Ovary (tissue), 7 donors: ENCODE measurements at regions not wholly inside any gene's neighbourhood (a gene's known extent, or its start where the extent isn't known, plus 50 kb on each side); places are given as distances from the start of the nearest gene placed in this dataset.
"Not testable (repeated sequence)": the region's sequence is repeated elsewhere in the genome, so short reads cannot be mapped to it uniquely, and the experiment has no call there.

Experiments
- DNase-seq, 5 donors: peaks; one replicate each; pipeline ENCODE4 v3.0.0-alpha.2; 2019 to 2020
- H3K27ac ChIP-seq, 2 donors: fragments of 200-600 bp; one replicate each; pipeline versions ENCODE4 v1.5.1 to v1.8.0; 2019 to 2022
- H3K27me3 ChIP-seq: fragments of 200-600 bp; one replicate; pipeline ENCODE4 v1.8.0; 2022
- H3K36me3 ChIP-seq: fragments of 200-600 bp; sonication (generic); one replicate; pipeline ENCODE4 v1.5.1; 2019
- H3K4me1 ChIP-seq: one replicate; pipeline ENCODE4 v1.8.1; 2013; ENCODE audit warnings: mild to moderate bottlenecking, moderate library complexity; ENCODE audit not compliant: insufficient read depth
- H3K4me3 ChIP-seq: fragments of 200-600 bp; sonication (generic); one replicate; pipeline ENCODE4 v1.5.1; 2017
- H3K9me3 ChIP-seq, 2 donors: fragments of 200-600 bp in 1 of 2; sonication (generic) in 1 of 2; one replicate each; pipeline versions ENCODE4 v1.5.1 to v1.8.1; 2013 to 2019; ENCODE audit warnings: mild to moderate bottlenecking in 1 of 2, moderate library complexity in 1 of 2
- CTCF ChIP-seq, 3 donors: fragments of 450-650 bp in 2 of 3; fragments of 200-600 bp in 1 of 3; IDR thresholded peaks; one replicate each; pipeline versions ENCODE4 v1.5.1 to v1.8.0; 2016 to 2022; ENCODE audit warnings: antibody characterized with exemption in 3 of 3, mild to moderate bottlenecking in 1 of 3
- EP300 ChIP-seq: sonication (generic); formaldehyde crosslinking; IDR thresholded peaks from one replicate; pipeline ENCODE4 v1.6.1; 2017; ENCODE audit warnings: antibody characterized with exemption
- POLR2A ChIP-seq: fragments of 450-650 bp; IDR thresholded peaks from one replicate; pipeline ENCODE4 v1.6.1; 2017; ENCODE audit warnings: antibody characterized with exemption, mild to moderate bottlenecking, moderate library complexity
- WGBS, 3 donors: extraction: QIAGEN DNeasy Blood & Tissue Kit in 1 of 3; methylation state at CpG; one replicate each; pipeline versions ENCODE4 v1.1.5 to v1.1.7; 2013 to 2017; 5-methylcytosine and 5-hydroxymethylcytosine counted together
- intact Hi-C, 4 donors: fragments of 100-400 bp; cut with DNase I; formaldehyde crosslinking; loops; one replicate each; pipeline versions ENCODE4 v1.11.0 to v1.15.1; 2022 to 2023
- donor health status: DM: no; HTN: no; CAD: no; lungs with moderate emphysema.
- donor health status: DM: no; HTN: no; CAD: no.
- donor health status: Bipolar disorder and iron deficiency.
- donor health status: DM: no; HTN: no; CAD: no.
- donor health status: DM: yes; HTN: yes; CAD: no.

GRCh38 chr2:210922419-210922818 is 366.0 kb downstream of the CPS1 start:
- no peak for DNase-seq
- H3K9me3 ChIP-seq, result no peaks in the 10 kb centered on the region
- H3K4me1 ChIP-seq, result no peaks in the 10 kb centered on the region
- no peaks in the 10 kb centered on the region for H3K27me3 ChIP-seq
- intact Hi-C loops, result no loop called here
- 93 to 99% (median 95%) methylated on average over 1 of the region's 1 CpG for WGBS, 3 donors
- no peak for TF ChIP-seq POLR2A
- no peak for TF ChIP-seq EP300
- TF ChIP-seq CTCF (IDR thresholded peaks at IDR 0.05), result no peak
- no peak overlapping the region for H3K27ac ChIP-seq
- no peak overlapping the region for H3K4me3 ChIP-seq
- H3K36me3 ChIP-seq, result no peaks in the 10 kb centered on the region

GRCh38 chr2:210928714-210929113 is 372.3 kb downstream of the CPS1 start:
- no peak for DNase-seq
- 13 to 35% (median 19%) methylated on average over 2 of the region's 2 CpGs for WGBS, 3 donors
- Histone ChIP-seq H3K27ac (no peak overlapping the region), H3K9me3 (no peaks in the 10 kb centered on the region), H3K4me1 (no peaks in the 10 kb centered on the region), H3K27me3 (no peaks in the 10 kb centered on the region), H3K36me3 (no peaks in the 10 kb centered on the region), H3K4me3 (no peak overlapping the region)
- TF ChIP-seq EP300 (no peak), CTCF (IDR thresholded peaks at IDR 0.05) (no peak), POLR2A (no peak)
- intact Hi-C loops, result no loop called here

GRCh38 chr2:210938228-210938627 is 381.8 kb downstream of the CPS1 start:
- no peaks in the 10 kb centered on the region for H3K9me3 ChIP-seq
- intact Hi-C loops, result no loop called here
- H3K36me3 ChIP-seq, result no peaks in the 10 kb centered on the region
- DNase-seq, result no peak
- TF ChIP-seq EP300 (no peak), CTCF (IDR thresholded peaks at IDR 0.05) (no peak), POLR2A (no peak)
- no peak overlapping the region for H3K27ac ChIP-seq
- WGBS, 3 donors, result 37 to 57% (median 39%) methylated on average over 3 of the region's 3 CpGs
- H3K27me3 ChIP-seq, result no peaks in the 10 kb centered on the region
- no peak overlapping the region for H3K4me3 ChIP-seq
- no peaks in the 10 kb centered on the region for H3K4me1 ChIP-seq

- Histone ChIP-seq H3K4me3 (no peak overlapping the region), H3K4me1 (no peaks in the 10 kb centered on the region), H3K9me3 (no peaks in the 10 kb centered on the region), H3K36me3 (no peaks in the 10 kb centered on the region), H3K27me3 (no peaks in the 10 kb centered on the region), H3K27ac (no peak overlapping the region)
- DNase-seq, result no peak
- intact Hi-C loops, result no loop called here
- TF ChIP-seq EP300, result no peak
- TF ChIP-seq CTCF (IDR thresholded peaks at IDR 0.05), result no peak
- TF ChIP-seq POLR2A, result no peak
- WGBS, 3 donors, result 65 to 74% (median 68%) methylated on average over 2 of the region's 2 CpGs
These were observed 390.0 kb downstream of the CPS1 start for GRCh38 chr2:210946395-210946794.

GRCh38 chr2:210950434-210951060 is 394.1 kb downstream of the CPS1 start:
- WGBS, 3 donors, result 95 to 98% (median 96%) methylated on average over 30 to 39 of the region's 41 CpGs
- H3K27ac ChIP-seq, H3K4me1 ChIP-seq, DNase-seq, H3K4me3 ChIP-seq, intact Hi-C loops, H3K27me3 ChIP-seq, H3K36me3 ChIP-seq, H3K9me3 ChIP-seq: not testable (repeated sequence)
